H1 (cell line): ENCODE measurements at regions not wholly inside any gene's neighbourhood (a gene's known extent, or its start where the extent isn't known, plus 50 kb on each side); places are given as distances from the start of the nearest gene placed in this dataset.

Source experiments
- CTCF ChIA-PET: fragments of 300-600 bp; sonication (Branson Sonifier 250); formaldehyde crosslinking; loops from one replicate; lab custom pipeline; 2021; ENCODE audit not compliant: partially characterized antibody; lab: Charles Lee
- POLR2A ChIA-PET: fragments of 300-600 bp; sonication (Branson Sonifier 250); formaldehyde crosslinking; loops from one replicate; lab custom pipeline; 2021; ENCODE audit warnings: inconsistent platforms; ENCODE audit not compliant: partially characterized antibody; lab: Charles Lee
- DNase-seq, 2 experiments: peaks; one replicate each; pipeline versions ENCODE4 v3.0.0 to v3.0.0-alpha.2; 2010 to 2022; ENCODE audit warnings: low spot score in 2 of 2, low read depth in 1 of 2, mixed read lengths in 1 of 2
- FAIRE-seq: peaks from 2 replicates; lab custom pipeline; 2011; peaks lifted over from hg19 to GRCh38; lab: Jason Lieb, UNC
- H2AFZ ChIP-seq: 2 replicates; pipeline ENCODE4 v1.8.1; 2012; ENCODE audit warnings: low read length, inconsistent platforms
- H2AK5ac ChIP-seq: 2 replicates; pipeline ENCODE4 v1.6.1; 2013; ENCODE audit warnings: low read depth, low read length
- H2BK120ac ChIP-seq: replicated peaks from 2 replicates; pipeline ENCODE3; 2013; ENCODE audit warnings: low read depth, low read length, inconsistent platforms
- H2BK12ac ChIP-seq: 2 replicates; pipeline ENCODE4 v1.6.1; 2013; ENCODE audit warnings: low read depth, low read length
- H2BK15ac ChIP-seq: 2 replicates; pipeline ENCODE4 v1.6.1; 2013; ENCODE audit warnings: low read length
- H2BK20ac ChIP-seq: 2 replicates; pipeline ENCODE4 v1.6.1; 2013; ENCODE audit warnings: low read length
- H2BK5ac ChIP-seq: 2 replicates; pipeline ENCODE4 v1.6.1; 2013; ENCODE audit warnings: low read depth, low read length
- H3K14ac ChIP-seq: 2 replicates; pipeline ENCODE4 v1.6.1; 2013; ENCODE audit warnings: inconsistent platforms; ENCODE audit not compliant: insufficient read length
- H3K18ac ChIP-seq: 2 replicates; pipeline ENCODE4 v1.6.1; 2013; ENCODE audit warnings: low read length; ENCODE audit errors: extremely low read depth
- H3K23ac ChIP-seq: 2 replicates; pipeline ENCODE4 v1.6.1; 2013; ENCODE audit warnings: inconsistent platforms; ENCODE audit not compliant: insufficient read length
- H3K23me2 ChIP-seq: 2 replicates; pipeline ENCODE4 v1.6.1; 2013; ENCODE audit warnings: low read depth, low read length
- H3K27ac ChIP-seq: 2 replicates; pipeline ENCODE4 v1.6.1; 2011; ENCODE audit warnings: low read depth, low read length, inconsistent platforms
- H3K27me3 ChIP-seq, 4 experiments: replicated peaks in 1 of 4; 1 replicate in 1 of 4; 2 replicates in 3 of 4; pipeline versions ENCODE4 v1.6.1 to v1.8.1; 2011 to 2013; ENCODE audit warnings: low read length in 3 of 4, mild to moderate bottlenecking in 3 of 4, inconsistent platforms in 2 of 4, mixed read lengths in 2 of 4, moderate library complexity in 1 of 4; ENCODE audit not compliant: control insufficient read depth in 3 of 4, insufficient read depth in 3 of 4; ENCODE audit errors: extremely low read depth in 1 of 4
- H3K36me3 ChIP-seq, 4 experiments: 2 replicates each; pipeline versions ENCODE4 v1.6.1 to v1.8.1; 2011 to 2013; ENCODE audit warnings: mild to moderate bottlenecking in 4 of 4, low read length in 3 of 4, moderate library complexity in 2 of 4, control low read depth in 1 of 4, inconsistent platforms in 1 of 4; ENCODE audit not compliant: insufficient read depth in 4 of 4, control insufficient read depth in 2 of 4
- H3K4ac ChIP-seq: replicated peaks from 2 replicates; pipeline ENCODE3; 2013; ENCODE audit warnings: low read length, low read depth, mixed read lengths, inconsistent platforms; ENCODE audit not compliant: insufficient read length
- H3K4me1 ChIP-seq, 4 experiments: replicated peaks in 1 of 4; 1 replicate in 1 of 4; 2 replicates in 3 of 4; pipeline versions ENCODE4 v1.6.1 to v1.8.1; 2011 to 2013; ENCODE audit warnings: low read length in 3 of 4, inconsistent platforms in 2 of 4, mixed read lengths in 1 of 4; ENCODE audit not compliant: insufficient read depth in 4 of 4, control insufficient read depth in 3 of 4
- H3K4me2 ChIP-seq, 2 experiments: 2 replicates each; pipeline versions ENCODE4 v1.6.1 to v1.8.1; 2011 to 2013; ENCODE audit warnings: low read depth in 2 of 2, low read length in 2 of 2, control low read depth in 1 of 2, inconsistent platforms in 1 of 2, mild to moderate bottlenecking in 1 of 2; ENCODE audit not compliant: insufficient read depth in 1 of 2
- H3K4me3 ChIP-seq, 4 experiments: fragments of 200-600, 300-600 bp in 1 of 4; sonication (generic), shearing (Covaris generic), sonication (Bioruptor Twin) in 1 of 4; 2 replicates each; pipeline versions ENCODE4 v1.5.1 to v1.8.1; 2011 to 2016; ENCODE audit warnings: low read length in 4 of 4, low read depth in 3 of 4, control low read depth in 2 of 4, inconsistent platforms in 2 of 4, mild to moderate bottlenecking in 2 of 4, mixed read lengths in 1 of 4, moderate library complexity in 1 of 4; ENCODE audit not compliant: insufficient read depth in 2 of 4; ENCODE audit errors: extremely low read depth in 1 of 4
- H3K56ac ChIP-seq: replicated peaks from 2 replicates; pipeline ENCODE3; 2013; ENCODE audit warnings: low read depth, mild to moderate bottlenecking, mixed read lengths, low read length, inconsistent platforms; ENCODE audit not compliant: insufficient read length
- H3K79me1 ChIP-seq: 2 replicates; pipeline ENCODE4 v1.6.1; 2013; ENCODE audit warnings: low read depth, low read length, control low read depth
- H3K79me2 ChIP-seq, 2 experiments: 2 replicates each; pipeline versions ENCODE4 v1.6.1 to v1.8.1; 2012 to 2013; ENCODE audit warnings: low read length in 2 of 2, mild to moderate bottlenecking in 2 of 2, inconsistent platforms in 1 of 2; ENCODE audit not compliant: insufficient read depth in 2 of 2, control insufficient read depth in 1 of 2
- H3K9ac ChIP-seq, 4 experiments: replicated peaks in 1 of 4; 1 replicate in 1 of 4; 2 replicates in 3 of 4; pipeline versions ENCODE4 v1.6.1 to v1.8.1; 2011 to 2013; ENCODE audit warnings: low read depth in 3 of 4, low read length in 3 of 4, control low read depth in 2 of 4, mild to moderate bottlenecking in 2 of 4, moderate library complexity in 2 of 4, inconsistent platforms in 1 of 4; ENCODE audit errors: extremely low read depth in 1 of 4
- H3K9me3 ChIP-seq, 2 experiments: 2 replicates each; pipeline versions ENCODE4 v1.6.1 to v1.8.1; 2012 to 2013; ENCODE audit warnings: mild to moderate bottlenecking in 2 of 2, moderate library complexity in 2 of 2, control low read depth in 1 of 2, inconsistent platforms in 1 of 2, low read depth in 1 of 2, low read length in 1 of 2, mixed read lengths in 1 of 2; ENCODE audit not compliant: insufficient read depth in 2 of 2
- H4K20me1 ChIP-seq, 2 experiments: replicated peaks in 1 of 2; 2 replicates each; pipeline versions ENCODE3 to v1.8.1; 2011 to 2013; ENCODE audit warnings: inconsistent platforms in 2 of 2, low read length in 2 of 2, mild to moderate bottlenecking in 1 of 2; ENCODE audit not compliant: insufficient read depth in 2 of 2, control insufficient read depth in 1 of 2
- H4K5ac ChIP-seq: 2 replicates; pipeline ENCODE4 v1.6.1; 2013; ENCODE audit warnings: low read length, low read depth, mixed read lengths, inconsistent platforms; ENCODE audit not compliant: insufficient read length
- H4K8ac ChIP-seq: 2 replicates; pipeline ENCODE4 v1.8.0; 2013; ENCODE audit warnings: mild to moderate bottlenecking, moderate library complexity, low read length, inconsistent platforms; ENCODE audit not compliant: insufficient read depth; ENCODE audit errors: extremely low read depth
- H4K91ac ChIP-seq: replicated peaks from 2 replicates; pipeline ENCODE3; 2013; ENCODE audit warnings: low read length, mixed read lengths, inconsistent platforms; ENCODE audit not compliant: insufficient read length
- ASH2L ChIP-seq: fragments of 200-600, 300-600 bp; sonication (generic); IDR thresholded peaks from one replicate; pipeline ENCODE4 v1.7.1; 2017; ENCODE audit warnings: low read length
- BRCA1 ChIP-seq: IDR thresholded peaks from 2 replicates; pipeline ENCODE4 v1.6.1; 2012; ENCODE audit warnings: low read depth, low read length, improper control_type of control experiment
- CTBP2 ChIP-seq: IDR thresholded peaks from 2 replicates; pipeline ENCODE4 v1.7.0; 2011; ENCODE audit warnings: borderline replicate concordance, mild to moderate bottlenecking, moderate library complexity, mixed read lengths, low read length; ENCODE audit not compliant: insufficient read depth, insufficient read length
- EGR1 ChIP-seq: IDR thresholded peaks from 2 replicates; pipeline ENCODE4 v1.6.1; 2011; ENCODE audit warnings: low read depth, low read length, borderline replicate concordance
- EP300 ChIP-seq, 2 experiments: IDR thresholded peaks; 1 replicate in 1 of 2; 2 replicates in 1 of 2; pipeline ENCODE4 v1.6.1; 2011 to 2012; ENCODE audit warnings: low read depth in 2 of 2, low read length in 2 of 2, mild to moderate bottlenecking in 2 of 2, borderline replicate concordance in 1 of 2, inconsistent platforms in 1 of 2, moderate library complexity in 1 of 2
- EZH2 ChIP-seq: fragments of 200-600 bp; sonication (generic); IDR thresholded peaks from 2 replicates; pipeline ENCODE4 v1.7.1; 2012; ENCODE audit warnings: low read depth, mild to moderate bottlenecking, moderate library complexity, low read length, inconsistent platforms; ENCODE audit not compliant: severe bottlenecking
- HDAC6 ChIP-seq: IDR thresholded peaks from one replicate; pipeline ENCODE4 v1.7.1; 2012; ENCODE audit warnings: low read depth, mild to moderate bottlenecking, inconsistent platforms, low read length, moderate library complexity
- JUND ChIP-seq: IDR thresholded peaks from 2 replicates; pipeline ENCODE4 v1.6.1; 2011; ENCODE audit warnings: mild to moderate bottlenecking, improper control_type of control experiment, low read length
- KDM5A ChIP-seq: fragments of 200-600 bp; IDR thresholded peaks from 2 replicates; pipeline ENCODE4 v1.7.1; 2012; ENCODE audit warnings: mild to moderate bottlenecking, low read length, inconsistent platforms, mixed read lengths
- NRF1 ChIP-seq: IDR thresholded peaks from 2 replicates; pipeline ENCODE4 v1.6.1; 2011; ENCODE audit warnings: mild to moderate bottlenecking, low read depth, low read length, improper control_type of control experiment
- PHF8 ChIP-seq: fragments of 200-600 bp; sonication (generic); conservative IDR thresholded peaks from 2 replicates; pipeline ENCODE4 v1.7.1; 2012; ENCODE audit warnings: low read depth, mild to moderate bottlenecking, inconsistent platforms, low read length, moderate library complexity
- POLR2A ChIP-seq, 2 experiments: IDR thresholded peaks; 1 replicate in 1 of 2; 2 replicates in 1 of 2; pipeline ENCODE4 v1.6.1; 2011; ENCODE audit warnings: low read depth in 2 of 2, low read length in 2 of 2, mild to moderate bottlenecking in 2 of 2; ENCODE audit errors: control extremely low read depth in 1 of 2
- RFX5 ChIP-seq: IDR thresholded peaks from 2 replicates; pipeline ENCODE4 v1.6.1; 2011; ENCODE audit warnings: low read depth, low read length, improper control_type of control experiment, borderline replicate concordance
- SP1 ChIP-seq: IDR thresholded peaks from 2 replicates; pipeline ENCODE4 v1.6.1; 2011; ENCODE audit warnings: low read depth, low read length
- TBP ChIP-seq: IDR thresholded peaks from 2 replicates; pipeline ENCODE4 v1.6.1; 2011; ENCODE audit warnings: low read depth, low read length, improper control_type of control experiment
- WGBS, 2 experiments: shearing (Covaris generic) in 1 of 2; methylation state at CpG; one replicate each; pipeline versions ENCODE4 v1.1.6 to v1.1.7; 2013 to 2015; ENCODE audit warnings: low lambda C conversion rate in 2 of 2, mixed read lengths in 2 of 2, inconsistent platforms in 1 of 2, low coverage in 1 of 2, missing lambda C conversion rate in 1 of 2; ENCODE audit not compliant: insufficient replicate concordance in 2 of 2, insufficient coverage in 1 of 2, insufficient read length in 1 of 2; ENCODE audit errors: extremely low coverage in 1 of 2, missing lambda C conversion rate in 1 of 2; 5-methylcytosine and 5-hydroxymethylcytosine counted together
- TF ChIP-seq, protein P1 (sequence below): IDR thresholded peaks from 2 replicates; pipeline ENCODE4 v1.6.1; 2011; ENCODE audit warnings: low read depth, mild to moderate bottlenecking, low read length; ENCODE audit not compliant: insufficient read depth

DNA sequence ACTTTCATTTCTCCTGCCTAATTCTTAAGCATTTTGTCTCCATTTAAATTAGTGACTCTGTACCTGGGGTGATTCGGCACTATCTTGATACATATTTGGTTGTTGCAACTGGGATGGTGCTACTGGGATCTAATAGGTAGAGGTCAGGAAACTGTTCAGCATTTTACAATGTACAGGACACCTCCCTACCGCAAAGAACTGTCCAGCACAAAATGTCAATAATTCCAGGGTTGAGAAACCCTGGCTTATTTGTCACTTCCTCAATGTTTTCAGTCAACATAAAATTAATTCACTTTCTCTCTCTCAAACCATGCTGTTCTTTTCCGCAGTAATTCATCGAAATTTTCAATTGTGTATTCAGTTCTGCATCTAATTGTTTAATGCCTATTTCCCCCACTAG, 151.4 kb upstream of the CALCR start:
- H3K14ac ChIP-seq: no peak overlapping the region
- ChIA-PET POLR2A (no interaction called here), CTCF (interaction anchor here (3.0 kb wide), 1 partner anchor 10 kb away, joined by 20 read pairs; no protein-coding TSS in a partner anchor)
- 91 to 100% methylated on average over 1 to 4 of the region's 4 CpGs for WGBS, 2 experiments
- no peak overlapping the region for H4K5ac ChIP-seq
- no peak overlapping the region for H2BK15ac ChIP-seq
- H3K4me3 ChIP-seq: no peak overlapping the region
- H4K20me1 ChIP-seq: no peaks in the 10 kb centered on the region
- DNase-seq: no peak
- H2BK5ac ChIP-seq: no peak overlapping the region
- H2BK120ac ChIP-seq: no peak overlapping the region
- H4K8ac ChIP-seq: no peak overlapping the region
- no peak overlapping the region for H2AFZ ChIP-seq
- H3K4me1 ChIP-seq: no peaks in the 10 kb centered on the region
- no peak overlapping the region for H2AK5ac ChIP-seq
- no peak for FAIRE-seq
- no peak overlapping the region for H3K23ac ChIP-seq
- no peaks in the 10 kb centered on the region for H3K36me3 ChIP-seq
- H3K79me2 ChIP-seq: no peaks in the 10 kb centered on the region
- no peak overlapping the region for H3K27ac ChIP-seq
- no peaks in the 10 kb centered on the region for H3K27me3 ChIP-seq
- no peak overlapping the region for H3K4me2 ChIP-seq
- H2BK12ac ChIP-seq: no peak overlapping the region
- no peak overlapping the region for H3K9ac ChIP-seq
- H4K91ac ChIP-seq: no peak overlapping the region
- H3K23me2 ChIP-seq: no peaks in the 10 kb centered on the region
- H3K56ac ChIP-seq: no peak overlapping the region
- no peaks in the 10 kb centered on the region for H3K9me3 ChIP-seq
- no peak overlapping the region for H3K18ac ChIP-seq
- H3K79me1 ChIP-seq: no peaks in the 10 kb centered on the region
- H3K4ac ChIP-seq: no peak overlapping the region
- no peak overlapping the region for H2BK20ac ChIP-seq
- no peak for TF ChIP-seq POLR2A (IDR thresholded peaks at IDR 0.05; ENCODE audit: control extremely low read depth in 1 of 2, low read depth in 2 of 2, low read length in 2 of 2)
- TF ChIP-seq SP1: no peak
- no peak for TF ChIP-seq EGR1
- no peak for TF ChIP-seq HDAC6
- no peak for TF ChIP-seq RFX5
- TF ChIP-seq JUND: no peak
- no peak for TF ChIP-seq CTBP2
- TF ChIP-seq ASH2L: no peak
- no peak for TF ChIP-seq KDM5A
- TF ChIP-seq EP300 (IDR thresholded peaks at IDR 0.05; ENCODE audit: borderline replicate concordance in 1 of 2, low read depth in 2 of 2, low read length in 2 of 2): no peak
- TF ChIP-seq EZH2: no peak
- TF ChIP-seq PHF8: no peak
- TF ChIP-seq, protein P1, sequence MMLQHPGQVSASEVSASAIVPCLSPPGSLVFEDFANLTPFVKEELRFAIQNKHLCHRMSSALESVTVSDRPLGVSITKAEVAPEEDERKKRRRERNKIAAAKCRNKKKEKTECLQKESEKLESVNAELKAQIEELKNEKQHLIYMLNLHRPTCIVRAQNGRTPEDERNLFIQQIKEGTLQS: no peak
- TF ChIP-seq NRF1: no peak
- no peak for TF ChIP-seq BRCA1
- TF ChIP-seq TBP: no peak
